NCI-H1930 (cell line): ENCODE measurements at regions not wholly inside any gene's neighbourhood (a gene's known extent, or its start where the extent isn't known, plus 50 kb on each side); places are given as distances from the start of the nearest gene placed in this dataset.
A peak's percentile ranks its signal among the peaks of the same experiment; 100 is the strongest.
"Not testable (repeated sequence)": the region's sequence is repeated elsewhere in the genome, so short reads cannot be mapped to it uniquely, and the experiment has no call there.

Source experiments
- DNase-seq, 2 experiments: peaks; one replicate each; lab custom pipeline; 2025; lab: John Stamatoyannopoulos, UW

GRCh38 chr12:54713876-54714275 is 65.7 kb upstream of the DCD start:
- DNase-seq: not testable (repeated sequence)

GRCh38 chr12:54711669-54712068 is 63.5 kb upstream of the DCD start:
- DNase-seq: no peak

- DNase-seq: no peak
Measured at GRCh38 chr12:54708826-54709225, 60.7 kb upstream of the DCD start.

- DNase-seq: no peak
Measured at GRCh38 chr12:54704202-54704601, 56.0 kb upstream of the DCD start.

GRCh38 chr12:54701940-54702592 is 53.9 kb upstream of the DCD start:
- peak; percentile 7 to 27 for DNase-seq

- no peak for DNase-seq
Measured at GRCh38 chr12:54700849-54701248, 52.7 kb upstream of the DCD start.

GRCh38 chr12:54700301-54700700 is 52.1 kb upstream of the DCD start:
- DNase-seq: no peak
